GM18502 (cell line): ENCODE measurements at regions not wholly inside any gene's neighbourhood (a gene's known extent, or its start where the extent isn't known, plus 50 kb on each side); places are given as distances from the start of the nearest gene placed in this dataset.
"Not testable (repeated sequence)": the region's sequence is repeated elsewhere in the genome, so short reads cannot be mapped to it uniquely, and the experiment has no call there.

Source experiments
- ATAC-seq: cut with Tn5 transposase; IDR thresholded peaks from one replicate; pipeline ENCODE4 v1.9.1; 2021; ENCODE audit warnings: mild to moderate bottlenecking; ENCODE audit not compliant: unreplicated experiment, poor library complexity

- not testable (repeated sequence) for ATAC-seq
These were observed 128.0 kb upstream of the CAV2 start for GRCh38 chr7:116371536-116371935.

- not testable (repeated sequence) for ATAC-seq
These were observed 126.3 kb upstream of the CAV2 start for GRCh38 chr7:116373229-116373628.

- no peak for ATAC-seq
These were observed 121.8 kb upstream of the CAV2 start for GRCh38 chr7:116377721-116378120.

- ATAC-seq, result no peak
These were observed 119.5 kb upstream of the CAV2 start for GRCh38 chr7:116380025-116380424.

GRCh38 chr7:116382375-116382774 lies 117.2 kb upstream of the CAV2 start:
- ATAC-seq, result no peak

GRCh38 chr7:116384936-116385635 lies 114.5 kb upstream of the CAV2 start:
- no peak for ATAC-seq

GRCh38 chr7:116386674-116387073 lies 112.9 kb upstream of the CAV2 start:
- ATAC-seq, result no peak

GRCh38 chr7:116390363-116390762 lies 109.2 kb upstream of the CAV2 start:
- ATAC-seq, result no peak

GRCh38 chr7:116392806-116393205 lies 106.7 kb upstream of the CAV2 start:
- no peak for ATAC-seq

- ATAC-seq, result no peak
These were observed 105.9 kb upstream of the CAV2 start for GRCh38 chr7:116393654-116394053.

GRCh38 chr7:116394106-116394505 lies 105.4 kb upstream of the CAV2 start:
- no peak for ATAC-seq

- ATAC-seq, result no peak
These were observed 104.3 kb upstream of the CAV2 start for GRCh38 chr7:116395141-116395791.

- ATAC-seq, result no peak
These were observed 100.9 kb upstream of the CAV2 start for GRCh38 chr7:116398672-116399071.

GRCh38 chr7:116399819-116400218 lies 99.7 kb upstream of the CAV2 start:
- ATAC-seq, result no peak

GRCh38 chr7:116400522-116400921 lies 99.0 kb upstream of the CAV2 start:
- ATAC-seq, result no peak

GRCh38 chr7:116401711-116402110 lies 97.8 kb upstream of the CAV2 start:
- no peak for ATAC-seq

GRCh38 chr7:116403265-116403664 lies 96.3 kb upstream of the CAV2 start:
- no peak for ATAC-seq

- no peak for ATAC-seq
These were observed 95.1 kb upstream of the CAV2 start for GRCh38 chr7:116404389-116404788.

GRCh38 chr7:116405810-116406209 lies 93.7 kb upstream of the CAV2 start:
- ATAC-seq, result no peak

GRCh38 chr7:116407165-116407564 lies 92.4 kb upstream of the CAV2 start:
- no peak for ATAC-seq

- ATAC-seq, result no peak
These were observed 91.4 kb upstream of the CAV2 start for GRCh38 chr7:116408166-116408565.

- not testable (repeated sequence) for ATAC-seq
These were observed 90.6 kb upstream of the CAV2 start for GRCh38 chr7:116408831-116409453.
